ENCODE measurements at regions not wholly inside any gene's neighbourhood (a gene's known extent, or its start where the extent isn't known, plus 50 kb on each side); places are given as distances from the start of the nearest gene placed in this dataset.

GRCh38 chr18:76620321-76621170 lies 125.5 kb upstream of the ZNF516 start:
- Histone ChIP-seq H3K9me3 (ENCODE audit: insufficient read depth in 2 of 2, low read depth in 1 of 2, low read length in 1 of 2) (no peaks in the 10 kb centered on the region), H2BK12ac (ENCODE audit: low read depth, low read length) (peak overlapping the region; percentile 84; the same call in 1 of the 2 replicates), H3K4me1 (replicated peaks in 1 of 4; ENCODE audit: control insufficient read depth in 3 of 4, insufficient read depth in 4 of 4, low read length in 3 of 4) (peaks cover 6 to 19% (median 10%) of the 10 kb centered on the region in 4 experiments), H3K27me3 (replicated peaks in 1 of 4; ENCODE audit: control insufficient read depth in 3 of 4, extremely low read depth in 1 of 4, insufficient read depth in 3 of 4, low read length in 3 of 4) (peaks cover 0 to 16% (median 13%) of the 10 kb centered on the region in 4 experiments; a peak in 4 of 7 replicates), H3K4ac (replicated peaks; ENCODE audit: insufficient read length, low read depth, low read length) (peak overlapping the region; percentile 24), H2BK120ac (replicated peaks; ENCODE audit: low read depth, low read length) (no peak overlapping the region), H3K9ac (replicated peaks in 1 of 4; ENCODE audit: extremely low read depth in 1 of 4, low read depth in 3 of 4, low read length in 3 of 4) (peak overlapping the region in 3 of 4 experiments; percentile 33 to 40 (median 38); a peak in 4 of 7 replicates), H2BK15ac (ENCODE audit: low read length) (no peak overlapping the region), H3K27ac (ENCODE audit: low read depth, low read length) (no peak overlapping the region), H3K23me2 (ENCODE audit: low read depth, low read length) (peaks cover 8% of the 10 kb centered on the region), H3K14ac (ENCODE audit: insufficient read length) (no peak overlapping the region), H3K79me1 (ENCODE audit: low read depth, low read length) (no peaks in the 10 kb centered on the region), H3K36me3 (ENCODE audit: control insufficient read depth in 2 of 4, insufficient read depth in 4 of 4, low read length in 3 of 4) (no peaks in the 10 kb centered on the region; a peak in 1 of 8 replicates), H2AK5ac (ENCODE audit: low read depth, low read length) (no peak overlapping the region), H3K4me2 (ENCODE audit: insufficient read depth in 1 of 2, low read depth in 2 of 2, low read length in 2 of 2) (peak overlapping the region; percentile 91 to 93), H4K5ac (ENCODE audit: insufficient read length, low read depth, low read length) (peak overlapping the region; percentile 46), H2BK20ac (ENCODE audit: low read length) (no peak overlapping the region; the same call in 1 of the 2 replicates), H3K23ac (ENCODE audit: insufficient read length) (no peak overlapping the region), H3K4me3 (ENCODE audit: extremely low read depth in 1 of 4, insufficient read depth in 2 of 4, low read depth in 3 of 4, low read length in 4 of 4) (peak overlapping the region; percentile 44 to 70 (median 62)), H2BK5ac (ENCODE audit: low read depth, low read length) (peak overlapping the region; percentile 84; the same call in 1 of the 2 replicates), H2AFZ (ENCODE audit: low read length) (peak overlapping the region; percentile 83; the same call in 1 of the 2 replicates), H4K91ac (replicated peaks; ENCODE audit: insufficient read length, low read length) (peak overlapping the region; percentile 20), H3K56ac (replicated peaks; ENCODE audit: insufficient read length, low read depth, low read length) (peak overlapping the region; percentile 33), H4K20me1 (replicated peaks in 1 of 2; ENCODE audit: control insufficient read depth in 1 of 2, insufficient read depth in 2 of 2, low read length in 2 of 2) (no peaks in the 10 kb centered on the region), H4K8ac (ENCODE audit: extremely low read depth, insufficient read depth, low read length) (peak overlapping the region; percentile 80; the same call in 1 of the 2 replicates), H3K18ac (ENCODE audit: extremely low read depth, low read length) (peak overlapping the region; percentile 76), H3K79me2 (ENCODE audit: control insufficient read depth in 1 of 2, insufficient read depth in 2 of 2, low read length in 2 of 2) (no peaks in the 10 kb centered on the region)
- CTCF ChIA-PET (ENCODE audit: partially characterized antibody), result interaction anchor here (0.7 to 4.4 kb wide), 29 partner anchors 9 to 271 kb away, joined by 3 to 27 read pairs (median 4); no protein-coding TSS in a partner anchor
- POLR2A ChIA-PET (ENCODE audit: partially characterized antibody), result interaction anchor here (0.6 to 1.6 kb wide), 4 partner anchors 10 to 221 kb away, joined by 3 read pairs; no protein-coding TSS in a partner anchor
- DNase-seq (ENCODE audit: low read depth in 1 of 2, low spot score in 2 of 2), result no peak
- peak; percentile 69 for FAIRE-seq
- WGBS, 2 experiments (ENCODE audit: extremely low coverage in 1 of 2, insufficient coverage in 1 of 2, insufficient read length in 1 of 2, insufficient replicate concordance in 2 of 2, low coverage in 1 of 2, low lambda C conversion rate in 2 of 2, missing lambda C conversion rate in 1 of 2), result 6% methylated on average over 19 of the region's 30 CpGs; no CpG with 5 or more reads in 1 of the 2 experiments
- TF ChIP-seq GABPA (IDR thresholded peaks at IDR 0.05; ENCODE audit: borderline replicate concordance, insufficient read depth, low read length) (no peak), MAX (IDR thresholded peaks at IDR 0.05) (peak; percentile 85), SIN3A (conservative IDR thresholded peaks at IDR 0.05 in 1 of 2, IDR thresholded peaks at IDR 0.05 in 1 of 2; ENCODE audit: low read depth in 1 of 2, low read length in 2 of 2) (0 out of 4 replicates have a peak, but pooled peaks of 1 of the 2 experiments have one; percentile 15), RBBP5 (IDR thresholded peaks at IDR 0.05; ENCODE audit: borderline replicate concordance, low read depth, low read length) (0 out of 2 replicates have a peak, but pooled peaks have one; percentile 9), HDAC2 (IDR thresholded peaks at IDR 0.05; ENCODE audit: borderline replicate concordance in 1 of 2, low read depth in 2 of 2, low read length in 2 of 2) (no peak), E2F6 (IDR thresholded peaks at IDR 0.05) (peak; percentile 54; the same call in 1 of the 2 replicates), POLR2AphosphoS5 (IDR thresholded peaks at IDR 0.05; ENCODE audit: low read depth, low read length) (no peak), YY1 (IDR thresholded peaks at IDR 0.05; ENCODE audit: low read depth, low read length) (no peak)

Measured in H1 (cell line).